NCI-H2081 treated with DMSO at 0.1 percent for 48 hours (cell line): ENCODE measurements at regions not wholly inside any gene's neighbourhood (a gene's known extent, or its start where the extent isn't known, plus 50 kb on each side); places are given as distances from the start of the nearest gene placed in this dataset.
"Not testable (repeated sequence)": the region's sequence is repeated elsewhere in the genome, so short reads cannot be mapped to it uniquely, and the experiment has no call there.

Experiments used
- DNase-seq: peaks from one replicate; lab custom pipeline; 2025; lab: John Stamatoyannopoulos, UW

GRCh38 chr5:100017520-100018262 lies 517.5 kb upstream of the FAM174A start:
- DNase-seq: no peak

DNA sequence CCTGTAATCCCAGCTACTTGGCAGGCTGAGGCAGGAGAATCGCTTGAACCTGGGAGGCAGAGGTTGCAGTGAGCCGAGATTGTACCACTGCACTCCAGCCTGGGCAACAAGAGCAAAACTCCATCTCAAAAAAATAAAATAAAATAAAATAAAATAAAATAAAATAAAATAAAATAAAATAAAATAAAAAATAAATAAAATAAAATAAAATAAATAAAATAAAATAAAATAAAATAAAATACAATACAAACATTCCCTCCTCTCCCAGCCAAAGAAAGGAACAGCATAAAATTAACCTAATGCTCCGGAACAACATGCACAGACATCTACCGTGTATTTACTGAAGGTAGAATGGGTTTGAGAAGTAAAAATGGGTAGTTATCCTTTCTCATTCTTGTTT lies 521.9 kb upstream of the FAM174A start:
- DNase-seq: not testable (repeated sequence)

DNA sequence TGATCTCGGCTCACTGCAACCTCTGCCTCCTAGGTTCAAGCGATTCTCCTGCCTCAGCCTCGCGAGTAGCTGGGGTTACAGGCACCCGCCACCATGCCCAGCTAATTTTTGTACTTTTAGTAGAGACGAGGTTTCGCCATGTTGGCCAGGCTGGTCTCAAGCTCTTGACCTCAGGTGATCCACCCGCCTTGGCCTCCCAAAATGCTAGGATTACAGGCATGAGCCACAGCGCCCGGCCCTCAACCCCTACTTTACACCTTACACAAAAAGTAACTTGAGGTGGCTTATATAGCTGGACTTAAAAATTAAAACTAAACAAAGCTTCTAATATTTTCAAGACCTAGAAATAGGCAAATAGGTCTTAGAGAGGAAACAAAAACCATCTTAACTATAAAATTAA lies 524.0 kb upstream of the FAM174A start:
- DNase-seq: not testable (repeated sequence)

DNA sequence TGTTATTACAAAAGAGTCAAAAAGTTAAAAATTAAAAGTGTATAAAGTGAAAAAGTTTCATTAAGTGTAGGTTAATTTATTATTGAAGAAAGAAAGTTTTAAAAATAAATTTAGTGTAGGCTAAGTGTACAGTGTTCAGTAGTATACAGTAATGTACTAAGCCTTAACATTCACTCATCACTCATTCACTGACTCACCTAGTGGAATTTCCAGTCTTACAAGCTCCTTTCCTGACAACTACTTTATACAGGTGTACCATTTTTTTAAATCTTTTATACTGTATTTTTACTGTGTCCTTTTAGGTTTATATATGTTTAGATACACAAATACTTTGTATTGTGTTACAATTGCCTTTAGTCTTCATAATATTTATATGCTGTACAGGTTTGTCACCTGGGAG lies 530.2 kb upstream of the FAM174A start:
- no peak for DNase-seq

- DNase-seq: no peak
Measured at GRCh38 chr5:99998319-99998718, 536.9 kb upstream of the FAM174A start.

DNA sequence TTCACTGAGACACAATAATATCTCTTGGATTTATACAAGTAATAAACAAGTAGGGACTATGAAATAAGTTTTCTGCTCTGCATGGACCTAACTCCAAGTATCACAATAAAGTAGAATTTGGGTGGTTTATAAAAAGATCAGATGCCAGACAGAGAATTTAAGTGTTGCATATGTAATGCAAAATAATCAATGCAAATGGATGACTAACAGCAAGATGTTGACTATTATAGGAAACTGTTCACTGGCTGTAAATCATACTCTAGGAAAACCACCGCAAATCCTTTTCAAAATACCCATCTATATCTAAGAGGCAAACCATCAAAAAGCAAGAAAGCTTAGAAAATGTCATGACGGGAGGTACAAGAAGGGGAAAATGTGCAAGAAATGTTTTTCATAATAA lies 539.8 kb upstream of the FAM174A start:
- no peak for DNase-seq

DNA sequence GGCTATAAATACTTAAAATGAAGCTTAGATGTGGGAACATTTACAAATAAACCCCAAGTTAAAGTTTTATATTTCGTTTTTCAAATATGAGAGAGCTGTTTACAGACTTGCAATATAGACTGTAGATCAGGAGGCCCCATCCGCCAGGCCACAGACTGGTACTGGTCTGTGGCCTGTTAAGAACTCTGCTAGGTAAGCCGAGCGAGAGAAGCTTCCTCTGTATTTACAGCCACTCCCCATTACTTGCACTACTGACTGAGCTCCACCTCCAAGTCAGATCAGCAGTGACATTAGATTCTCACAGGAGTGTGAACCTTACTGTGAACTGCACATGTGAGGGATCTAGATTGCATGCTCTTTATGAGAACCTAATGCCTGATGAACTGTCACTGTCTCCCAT lies 561.4 kb upstream of the FAM174A start:
- DNase-seq: no peak

- no peak for DNase-seq
Measured at GRCh38 chr5:99955962-99956361, 579.2 kb upstream of the FAM174A start.

DNA sequence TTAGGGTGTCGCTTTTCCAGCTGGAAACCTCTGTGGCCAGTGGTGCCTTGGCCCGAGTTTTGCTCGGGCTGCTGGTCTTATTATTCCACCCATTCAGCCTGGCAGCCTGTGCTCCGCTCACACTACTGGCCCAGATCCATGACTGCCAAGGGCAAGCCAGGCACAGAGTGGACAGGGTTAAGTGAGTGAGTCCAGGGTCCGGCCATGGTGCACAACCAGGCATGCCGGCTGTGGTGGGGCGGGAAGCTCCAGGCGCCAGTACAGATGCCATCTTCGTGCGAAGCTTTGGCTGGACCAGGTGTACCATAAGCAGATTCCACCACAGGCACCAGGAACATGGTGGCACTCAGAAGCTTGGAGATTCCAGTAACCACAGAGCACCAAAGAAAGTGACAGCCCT lies 580.2 kb upstream of the FAM174A start:
- no peak for DNase-seq

DNA sequence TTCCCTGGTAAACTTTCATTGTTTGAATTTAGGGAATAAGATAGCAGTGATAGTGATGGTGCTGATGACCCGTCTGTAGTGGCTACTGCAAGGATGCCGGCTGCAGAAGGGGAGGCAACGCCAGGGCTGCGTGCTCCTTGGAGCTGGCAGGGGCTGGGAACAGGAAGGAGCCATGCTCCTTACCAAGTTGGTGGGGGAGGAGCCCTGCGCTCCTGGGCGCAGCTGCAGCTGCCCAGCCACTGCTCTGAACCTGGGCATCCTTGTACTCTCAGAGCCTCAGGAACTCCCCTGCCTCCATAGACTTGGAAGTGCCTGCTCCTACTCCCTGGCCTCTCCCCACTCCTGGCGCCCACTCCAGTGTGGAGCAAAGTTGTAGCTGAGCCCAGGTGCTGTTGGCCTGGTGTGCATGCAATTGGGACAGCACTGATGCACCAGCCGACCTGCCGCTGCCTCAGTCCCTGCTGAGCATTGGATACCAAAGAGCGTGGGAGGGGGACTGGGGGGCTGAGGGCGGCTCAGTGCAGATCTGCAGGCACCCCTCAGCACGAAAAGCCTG lies 585.1 kb upstream of the FAM174A start:
- DNase-seq: no peak

DNA sequence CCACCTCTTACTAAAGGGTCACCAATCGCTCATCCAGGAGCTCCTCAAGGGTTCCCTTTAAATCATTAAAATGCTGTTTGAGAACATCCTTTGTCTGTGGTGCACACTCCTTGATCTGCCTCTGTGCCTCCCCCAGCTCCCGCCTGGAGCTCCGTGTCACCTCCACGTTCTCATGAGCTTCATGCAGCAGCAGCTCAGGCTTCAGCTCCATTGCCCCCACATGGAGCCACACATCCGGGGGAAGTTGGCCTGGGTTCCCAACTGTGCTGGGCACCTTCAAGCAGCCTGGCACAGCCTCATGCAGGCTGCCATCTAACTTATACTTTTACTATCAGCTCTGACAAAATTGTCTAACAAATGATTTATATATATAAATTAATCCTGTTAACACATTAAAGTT lies 585.8 kb upstream of the FAM174A start:
- no peak for DNase-seq

DNA sequence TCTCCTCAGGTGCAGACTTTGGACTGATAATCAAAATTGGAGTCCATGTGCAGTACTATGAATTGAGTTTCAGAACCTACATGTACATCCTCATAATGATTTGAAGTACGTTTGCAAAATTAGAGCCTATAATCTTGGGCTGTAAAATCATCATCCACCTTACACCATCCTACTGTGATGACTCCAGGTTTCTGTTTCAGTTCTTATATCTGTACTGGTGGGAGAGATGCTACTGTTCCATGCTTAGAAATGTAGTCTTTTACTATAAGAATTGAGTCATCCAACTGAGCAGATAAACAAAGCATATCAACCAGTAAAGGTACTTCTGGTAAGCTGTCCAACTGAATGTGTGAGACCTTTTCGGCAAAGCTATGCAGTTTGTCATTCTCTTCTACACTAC lies 586.3 kb upstream of the FAM174A start:
- DNase-seq: no peak

DNA sequence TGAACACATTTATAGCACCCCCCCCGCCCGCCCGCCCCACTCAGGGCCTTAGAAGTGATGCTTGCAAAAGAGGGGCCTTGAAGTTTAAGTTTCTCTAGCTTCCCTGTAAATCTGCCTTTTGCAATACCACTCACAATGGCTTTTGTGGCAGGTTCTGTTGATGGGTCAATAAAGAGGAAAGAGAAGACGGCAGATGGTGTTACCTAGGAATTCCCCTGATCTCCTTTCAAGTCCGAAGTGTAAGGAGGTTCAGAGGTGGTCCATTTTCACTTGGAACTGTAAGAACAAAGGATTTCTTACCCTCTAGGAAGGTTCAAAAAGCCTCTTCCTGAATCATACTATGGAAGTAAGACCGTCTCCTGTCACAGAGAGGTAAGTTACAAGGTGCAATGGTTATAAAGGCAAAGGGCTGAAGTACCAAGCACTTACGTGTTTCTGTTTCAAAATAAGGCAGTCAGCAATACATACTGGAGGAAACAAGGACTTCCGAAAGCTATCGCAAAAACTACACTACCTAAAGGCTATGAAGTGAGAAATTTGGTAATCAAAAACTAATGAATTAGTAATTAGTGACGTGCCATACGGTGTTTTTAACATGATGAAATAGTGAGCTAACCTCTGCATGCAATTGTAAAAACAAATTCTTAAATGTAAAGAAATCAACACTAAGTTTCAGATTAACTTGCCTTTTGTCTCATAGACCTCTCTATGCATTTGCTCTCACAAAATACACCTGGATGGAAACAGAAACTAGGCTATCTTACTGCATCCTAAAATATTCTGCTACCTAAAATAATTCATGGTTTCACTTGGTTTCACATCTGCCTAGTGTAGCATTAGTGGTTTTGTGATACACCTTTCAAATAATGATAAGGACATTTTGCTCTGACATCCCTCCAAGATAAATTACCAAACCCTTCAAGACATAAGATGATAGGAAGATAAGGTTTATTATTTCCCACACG lies 589.4 kb upstream of the FAM174A start:
- no peak for DNase-seq

- DNase-seq: no peak
Measured at GRCh38 chr5:99940540-99940939, 594.6 kb upstream of the FAM174A start.

GRCh38 chr5:99936911-99937310 lies 598.3 kb upstream of the FAM174A start:
- DNase-seq: no peak

- DNase-seq: no peak
Measured at GRCh38 chr5:99929806-99930135, 605.4 kb upstream of the FAM174A start.

DNA sequence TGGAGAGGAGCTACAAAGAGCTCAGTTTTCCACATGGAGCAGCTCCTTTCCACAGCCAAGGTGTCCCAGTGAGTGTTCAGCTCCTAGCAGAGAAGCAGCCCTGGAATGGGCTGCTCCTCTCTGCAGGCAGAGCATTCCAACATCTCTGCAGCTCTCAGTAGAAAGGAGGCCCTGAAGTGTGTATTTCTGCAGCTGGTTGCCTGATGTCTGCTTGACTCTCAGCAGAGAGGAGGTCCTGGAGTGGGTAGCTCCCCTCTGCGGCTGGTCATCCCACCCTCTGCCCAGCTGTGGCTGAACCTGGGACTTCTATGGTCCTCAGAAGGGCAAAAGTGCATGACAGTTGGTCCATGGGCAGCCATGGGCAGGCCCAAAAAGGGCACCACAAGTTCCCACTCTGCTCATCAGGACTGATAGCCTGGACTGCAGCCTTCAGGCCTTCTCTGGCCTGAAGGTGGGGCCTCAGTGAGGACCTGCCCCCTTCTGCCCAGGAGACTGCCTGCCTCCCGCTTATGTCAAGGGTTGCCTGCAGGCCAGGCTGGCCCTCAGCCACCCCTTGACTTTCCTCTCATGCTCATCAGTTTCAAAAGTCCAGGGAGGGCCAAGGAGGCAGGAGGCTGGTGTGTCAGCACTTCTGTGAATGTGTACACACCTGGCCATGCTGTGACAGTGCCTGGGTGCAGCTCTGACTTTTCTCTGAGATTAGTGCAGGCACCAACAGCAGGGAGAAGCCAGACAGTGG lies 605.9 kb upstream of the FAM174A start:
- DNase-seq: no peak

DNA sequence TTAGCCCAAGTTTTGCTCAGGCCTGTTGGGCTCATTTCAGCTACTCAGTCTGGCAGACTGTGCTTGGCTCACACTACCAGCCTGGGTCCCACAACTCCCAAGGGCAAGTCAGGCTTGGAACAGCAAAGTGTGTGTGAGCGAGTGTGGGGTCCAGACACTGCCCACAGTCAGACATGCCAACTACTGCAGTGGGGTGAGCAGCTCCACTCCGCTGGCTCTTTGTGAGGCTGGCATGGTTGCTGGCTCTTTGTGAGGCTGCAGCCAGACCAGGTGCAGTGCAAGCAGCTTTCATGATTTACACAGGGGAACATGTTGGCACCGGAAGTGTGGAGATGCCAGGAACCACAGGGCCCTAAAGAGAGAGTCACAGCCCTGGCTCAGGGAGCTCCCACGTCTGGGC lies 606.7 kb upstream of the FAM174A start:
- no peak for DNase-seq

GRCh38 chr5:99926463-99926862 lies 608.7 kb upstream of the FAM174A start:
- DNase-seq: no peak

DNA sequence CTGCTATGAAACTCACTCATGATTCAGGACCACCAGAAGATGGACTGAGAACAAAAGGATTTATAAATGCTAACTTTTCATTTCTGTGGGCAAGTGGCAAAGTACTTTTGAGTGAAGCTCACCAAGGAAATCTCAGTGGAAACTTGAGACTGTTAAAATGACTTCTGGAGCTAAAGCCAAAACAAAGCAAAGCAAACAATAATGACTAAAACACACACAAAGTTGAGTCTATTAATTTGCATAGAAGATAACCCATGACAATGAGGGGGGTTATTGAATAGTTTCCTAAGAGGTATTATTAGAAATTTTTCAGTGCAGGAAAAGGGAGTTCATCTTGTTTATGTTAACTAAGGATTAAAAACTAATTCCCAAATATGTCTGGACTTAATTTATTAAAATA lies 612.8 kb upstream of the FAM174A start:
- no peak for DNase-seq

DNA sequence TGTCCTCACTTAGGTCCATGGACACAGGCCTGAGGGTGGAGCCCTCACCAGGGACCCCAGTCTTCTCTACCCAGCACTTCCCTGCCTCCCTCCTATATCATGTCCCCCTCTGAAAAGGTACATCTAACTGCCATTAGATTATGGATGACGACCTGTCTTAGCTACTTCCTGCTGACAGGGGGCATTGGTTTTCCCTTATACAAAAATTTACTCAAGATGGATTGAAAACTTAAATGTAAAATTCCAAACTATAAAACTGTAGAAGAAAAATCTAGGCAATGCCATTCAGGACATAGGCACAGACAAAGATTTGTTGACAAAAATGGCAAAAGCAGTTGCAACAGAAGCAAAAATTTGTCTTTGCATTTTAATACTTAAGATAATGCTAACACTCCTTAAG lies 623.2 kb upstream of the FAM174A start:
- no peak for DNase-seq

DNA sequence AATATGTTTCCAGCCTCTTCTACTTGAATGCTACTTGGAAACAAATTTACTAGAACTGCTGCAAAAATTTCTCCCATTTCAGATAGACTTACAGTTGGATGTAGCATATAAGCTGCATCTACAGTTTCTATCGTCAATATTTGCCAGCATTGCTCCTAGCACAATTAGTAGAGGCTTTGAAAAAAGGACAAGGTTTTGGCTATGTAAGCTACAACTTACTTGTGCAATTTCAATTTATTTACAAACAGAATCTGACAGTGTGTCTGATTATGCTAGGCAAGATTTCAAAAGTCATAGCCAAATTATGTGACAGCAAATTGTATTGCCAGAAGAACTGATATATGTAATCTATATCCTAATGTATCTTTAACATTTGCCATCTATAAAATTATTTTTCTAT lies 628.4 kb upstream of the FAM174A start:
- no peak for DNase-seq
